Endothelial cell (in vitro differentiated cells): ENCODE measurements at regions not wholly inside any gene's neighbourhood (a gene's known extent, or its start where the extent isn't known, plus 50 kb on each side); places are given as distances from the start of the nearest gene placed in this dataset.

Experiments used
- DNase-seq: peaks from one replicate; pipeline ENCODE4 v3.0.0; 2021; ENCODE audit warnings: low spot score
- H3K27ac Mint-ChIP-seq: one replicate; pipeline ENCODE4 v1.8.0; 2021; ENCODE audit warnings: mixed read lengths, inconsistent platforms; ENCODE audit not compliant: unreplicated experiment
- H3K27me3 Mint-ChIP-seq: one replicate; pipeline ENCODE4 v1.8.0; 2021; ENCODE audit warnings: mild to moderate bottlenecking, moderate library complexity, mixed read lengths, inconsistent platforms; ENCODE audit not compliant: unreplicated experiment
- H3K36me3 Mint-ChIP-seq: one replicate; pipeline ENCODE4 v1.8.0; 2021; ENCODE audit warnings: mild to moderate bottlenecking, low read depth, mixed read lengths, inconsistent platforms; ENCODE audit not compliant: unreplicated experiment
- H3K4me1 Mint-ChIP-seq: one replicate; pipeline ENCODE4 v1.8.0; 2021; ENCODE audit warnings: mild to moderate bottlenecking, mixed read lengths, inconsistent platforms; ENCODE audit not compliant: unreplicated experiment
- H3K4me3 Mint-ChIP-seq: one replicate; pipeline ENCODE4 v1.8.0; 2021; ENCODE audit warnings: mild to moderate bottlenecking, mixed read lengths, inconsistent platforms; ENCODE audit not compliant: unreplicated experiment
- H3K9me3 Mint-ChIP-seq: one replicate; pipeline ENCODE4 v1.8.0; 2021; ENCODE audit warnings: mixed read lengths, inconsistent platforms; ENCODE audit not compliant: unreplicated experiment
- TF ChIP-seq, protein P1 (sequence below): fragments of 200-600 bp; sonication (generic); IDR thresholded peaks from one replicate; pipeline ENCODE4 v1.5.0; 2021; ENCODE audit warnings: antibody characterized with exemption; ENCODE audit not compliant: unreplicated experiment

DNA sequence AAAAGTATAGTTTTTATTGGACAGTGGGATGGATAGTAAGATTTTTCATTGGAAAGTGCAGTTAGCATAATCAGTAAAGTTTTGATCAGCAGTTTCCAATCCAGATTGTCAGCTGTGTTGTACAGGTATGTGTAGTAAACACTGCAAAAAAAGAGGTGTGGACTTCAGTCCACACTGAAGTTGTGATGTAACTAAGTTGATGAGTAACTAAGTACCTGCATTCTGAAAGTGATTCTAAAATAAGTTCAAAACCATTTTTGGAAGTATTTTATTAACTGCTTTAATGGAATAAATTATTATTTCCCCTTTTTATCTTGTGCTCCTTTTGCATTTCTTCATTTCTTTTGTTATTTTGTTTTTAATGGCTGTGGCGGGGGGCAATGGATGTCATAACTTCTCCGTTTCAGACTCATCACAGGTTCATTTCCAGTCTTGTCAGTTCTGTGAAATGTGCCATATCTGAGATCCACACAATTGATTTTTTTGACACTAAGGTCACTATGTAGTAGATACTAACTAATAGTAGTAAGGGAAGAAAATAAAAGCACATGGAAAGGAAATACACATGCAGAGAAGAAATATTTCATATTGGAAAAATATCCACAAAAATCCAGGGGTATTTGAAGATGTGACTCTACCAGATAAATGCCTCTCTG, 247.5 kb downstream of the GABRG1 start:
- H3K4me3 Mint-ChIP-seq = no peak overlapping the region
- no peaks in the 10 kb centered on the region for H3K9me3 Mint-ChIP-seq
- no peak overlapping the region for H3K27ac Mint-ChIP-seq
- H3K27me3 Mint-ChIP-seq = no peaks in the 10 kb centered on the region
- no peaks in the 10 kb centered on the region for H3K4me1 Mint-ChIP-seq
- DNase-seq = no peak
- TF ChIP-seq, protein P1, sequence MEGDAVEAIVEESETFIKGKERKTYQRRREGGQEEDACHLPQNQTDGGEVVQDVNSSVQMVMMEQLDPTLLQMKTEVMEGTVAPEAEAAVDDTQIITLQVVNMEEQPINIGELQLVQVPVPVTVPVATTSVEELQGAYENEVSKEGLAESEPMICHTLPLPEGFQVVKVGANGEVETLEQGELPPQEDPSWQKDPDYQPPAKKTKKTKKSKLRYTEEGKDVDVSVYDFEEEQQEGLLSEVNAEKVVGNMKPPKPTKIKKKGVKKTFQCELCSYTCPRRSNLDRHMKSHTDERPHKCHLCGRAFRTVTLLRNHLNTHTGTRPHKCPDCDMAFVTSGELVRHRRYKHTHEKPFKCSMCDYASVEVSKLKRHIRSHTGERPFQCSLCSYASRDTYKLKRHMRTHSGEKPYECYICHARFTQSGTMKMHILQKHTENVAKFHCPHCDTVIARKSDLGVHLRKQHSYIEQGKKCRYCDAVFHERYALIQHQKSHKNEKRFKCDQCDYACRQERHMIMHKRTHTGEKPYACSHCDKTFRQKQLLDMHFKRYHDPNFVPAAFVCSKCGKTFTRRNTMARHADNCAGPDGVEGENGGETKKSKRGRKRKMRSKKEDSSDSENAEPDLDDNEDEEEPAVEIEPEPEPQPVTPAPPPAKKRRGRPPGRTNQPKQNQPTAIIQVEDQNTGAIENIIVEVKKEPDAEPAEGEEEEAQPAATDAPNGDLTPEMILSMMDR = no peak
- no peaks in the 10 kb centered on the region for H3K36me3 Mint-ChIP-seq

DNA sequence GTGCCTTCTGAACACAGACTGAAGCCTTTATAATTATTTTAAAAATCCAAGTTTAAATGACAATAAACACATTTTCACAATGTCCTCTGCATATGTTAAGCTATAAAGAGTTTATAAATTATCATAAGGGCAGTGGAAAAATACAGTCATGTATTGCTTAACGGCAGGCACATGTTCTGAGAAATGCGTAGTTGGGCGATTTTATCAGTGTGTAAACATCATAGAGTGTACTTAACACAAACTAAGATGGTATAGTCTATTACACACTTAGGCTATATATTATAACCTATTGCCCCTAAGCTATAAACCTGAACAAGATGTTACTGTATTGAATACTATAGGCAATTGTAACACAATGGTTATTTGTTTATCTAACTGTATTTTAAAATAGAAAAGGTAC, 254.7 kb downstream of the GABRG1 start:
- no peak for DNase-seq
- Mint-ChIP-seq H3K27me3 (no peaks in the 10 kb centered on the region), H3K4me3 (no peak overlapping the region), H3K4me1 (no peaks in the 10 kb centered on the region), H3K9me3 (peaks cover 4% of the 10 kb centered on the region), H3K36me3 (no peaks in the 10 kb centered on the region), H3K27ac (no peak overlapping the region)
- TF ChIP-seq, protein P1 = no peak

DNA sequence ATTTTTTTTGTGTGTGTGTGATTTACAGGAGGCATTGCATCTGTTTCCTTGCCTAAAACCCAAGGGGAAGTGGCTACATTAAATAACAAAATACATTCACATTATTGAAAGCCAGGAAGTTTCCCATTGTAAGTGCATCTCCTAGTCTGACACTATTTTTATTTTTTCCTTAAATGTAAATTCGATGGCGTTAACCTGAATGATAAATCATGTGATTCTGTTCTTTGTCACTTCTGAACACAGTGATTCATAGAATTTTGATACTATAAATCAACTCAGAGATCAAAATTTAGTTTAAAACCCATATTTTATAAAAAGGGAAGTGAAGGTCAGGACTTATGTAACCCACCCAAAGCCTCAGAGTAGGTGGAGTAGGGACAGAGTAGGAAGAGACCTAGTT, 258.1 kb downstream of the GABRG1 start:
- no peak overlapping the region for H3K27ac Mint-ChIP-seq
- H3K36me3 Mint-ChIP-seq = no peaks in the 10 kb centered on the region
- H3K4me1 Mint-ChIP-seq = no peaks in the 10 kb centered on the region
- DNase-seq = no peak
- H3K9me3 Mint-ChIP-seq = peaks cover 4% of the 10 kb centered on the region
- no peaks in the 10 kb centered on the region for H3K27me3 Mint-ChIP-seq
- H3K4me3 Mint-ChIP-seq = no peak overlapping the region
- TF ChIP-seq, protein P1 = no peak

DNA sequence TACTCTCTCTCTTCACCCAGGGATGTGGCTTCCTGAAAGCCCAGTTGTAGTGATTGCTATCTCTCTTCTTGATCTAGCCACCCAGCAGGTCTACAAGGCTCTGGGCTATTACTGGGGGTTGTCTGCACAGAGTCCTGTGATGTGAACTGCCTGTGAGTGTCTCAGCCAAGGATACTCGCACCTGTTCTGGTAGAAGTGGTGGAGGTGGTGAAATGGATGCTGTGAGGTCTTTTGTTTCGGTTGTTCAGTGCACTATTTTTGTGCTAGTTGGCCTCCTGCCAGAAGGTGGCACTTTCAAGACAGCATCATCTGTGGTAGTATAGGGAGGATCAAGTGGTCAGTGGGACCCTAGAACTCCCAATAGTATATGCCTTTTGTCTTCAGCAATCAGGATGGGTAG, 268.0 kb downstream of the GABRG1 start:
- DNase-seq = no peak
- Mint-ChIP-seq H3K4me3 (no peak overlapping the region), H3K4me1 (no peaks in the 10 kb centered on the region), H3K27me3 (peaks cover 4% of the 10 kb centered on the region), H3K9me3 (peaks cover 24% of the 10 kb centered on the region), H3K27ac (no peak overlapping the region), H3K36me3 (no peaks in the 10 kb centered on the region)
- TF ChIP-seq, protein P1 = no peak

DNA sequence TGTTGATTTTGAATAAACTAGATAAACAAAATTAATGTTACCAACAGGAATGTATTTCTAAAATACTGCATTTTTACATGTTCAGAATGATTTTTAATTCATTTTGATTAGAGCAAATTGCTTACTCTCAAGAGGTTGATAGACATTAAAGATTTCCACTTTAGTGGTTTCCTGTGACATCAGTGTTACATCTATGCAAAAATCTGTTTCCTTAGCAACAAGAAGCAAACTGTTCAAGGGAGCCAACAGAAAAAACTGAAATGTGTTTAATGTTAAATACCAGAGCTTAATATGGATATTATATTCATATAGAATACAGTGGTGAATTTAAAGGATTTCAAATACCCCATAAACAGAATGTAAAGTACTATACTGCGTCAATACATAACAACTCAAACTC, 277.8 kb downstream of the GABRG1 start:
- DNase-seq = no peak
- Mint-ChIP-seq H3K27ac (no peak overlapping the region), H3K9me3 (peaks cover 11% of the 10 kb centered on the region), H3K4me1 (no peaks in the 10 kb centered on the region), H3K27me3 (no peaks in the 10 kb centered on the region), H3K4me3 (no peak overlapping the region), H3K36me3 (no peaks in the 10 kb centered on the region)
- TF ChIP-seq, protein P1 = no peak
